Fibroblast of lung (primary cell): ENCODE measurements at regions not wholly inside any gene's neighbourhood (a gene's known extent, or its start where the extent isn't known, plus 50 kb on each side); places are given as distances from the start of the nearest gene placed in this dataset.

Experiments used
- DNase-seq, 2 donors: peaks; one replicate each; pipeline versions ENCODE4 v3.0.0 to v3.0.0-alpha.2; 2010; ENCODE audit warnings: low read depth in 2 of 2
- H2AFZ ChIP-seq: 2 replicates; pipeline ENCODE4 v1.5.1; 2012; ENCODE audit warnings: low read length, control low read depth, inconsistent platforms
- H3K27ac ChIP-seq: 2 replicates; pipeline ENCODE4 v1.5.1; 2011; ENCODE audit warnings: low read length, control low read depth; ENCODE audit not compliant: insufficient read depth
- H3K27me3 ChIP-seq: 2 replicates; pipeline ENCODE4 v1.5.1; 2011; ENCODE audit warnings: mild to moderate bottlenecking, low read length; ENCODE audit not compliant: control insufficient read depth, insufficient read depth
- H3K36me3 ChIP-seq: 2 replicates; pipeline ENCODE4 v1.5.1; 2011; ENCODE audit warnings: low read length; ENCODE audit not compliant: control insufficient read depth, insufficient read depth
- H3K4me1 ChIP-seq: 2 replicates; pipeline ENCODE4 v1.5.1; 2011; ENCODE audit warnings: low read length; ENCODE audit not compliant: control insufficient read depth, insufficient read depth; ENCODE audit errors: extremely low read depth
- H3K4me2 ChIP-seq: 2 replicates; pipeline ENCODE4 v1.5.1; 2011; ENCODE audit warnings: low read length, control low read depth; ENCODE audit not compliant: insufficient read depth; ENCODE audit errors: extremely low read depth
- H3K4me3 ChIP-seq, 4 experiments: fragments of 200-600 bp in 1 of 4; sonication (generic) in 1 of 4; replicated peaks in 1 of 4; 2 replicates each; pipeline ENCODE4 v1.5.1; 2011 to 2016; ENCODE audit warnings: low read length in 4 of 4, low read depth in 3 of 4, mild to moderate bottlenecking in 3 of 4, control low read depth in 2 of 4, inconsistent platforms in 1 of 4, mixed read lengths in 1 of 4; ENCODE audit not compliant: insufficient read depth in 1 of 4; ENCODE audit errors: control extremely low read depth in 1 of 4
- H3K79me2 ChIP-seq: 2 replicates; pipeline ENCODE4 v1.5.1; 2012; ENCODE audit warnings: mild to moderate bottlenecking, low read length, inconsistent platforms; ENCODE audit not compliant: control insufficient read depth, insufficient read depth
- H3K9ac ChIP-seq: 2 replicates; pipeline ENCODE4 v1.5.1; 2011; ENCODE audit warnings: mild to moderate bottlenecking, low read length, control low read depth; ENCODE audit not compliant: insufficient read depth
- H3K9me3 ChIP-seq: 2 replicates; pipeline ENCODE4 v1.5.1; 2012; ENCODE audit warnings: low read depth, low read length; ENCODE audit not compliant: control insufficient read depth, insufficient read depth
- H4K20me1 ChIP-seq: 2 replicates; pipeline ENCODE4 v1.5.1; 2011; ENCODE audit warnings: low read length; ENCODE audit not compliant: control insufficient read depth, insufficient read depth; ENCODE audit errors: extremely low read depth
- CTCF ChIP-seq, 2 donors: IDR thresholded peaks in 1 of 2; conservative IDR thresholded peaks in 1 of 2; 1 replicate in 1 of 2; 2 replicates in 1 of 2; pipeline ENCODE4 v1.5.1; 2011 to 2012; ENCODE audit warnings: low read length in 2 of 2, control low read depth in 1 of 2, inconsistent platforms in 1 of 2, low read depth in 1 of 2, mild to moderate bottlenecking in 1 of 2
- EZH2 ChIP-seq: IDR thresholded peaks from 2 replicates; pipeline ENCODE4 v1.5.1; 2012; ENCODE audit warnings: low read length, control low read depth, mild to moderate bottlenecking; ENCODE audit errors: missing control alignments

GRCh38 chr6:62344850-62345249 is 58.8 kb upstream of the KHDRBS2 start:
- Histone ChIP-seq H3K4me2 (no peak overlapping the region), H3K9me3 (no peaks in the 10 kb centered on the region), H4K20me1 (no peaks in the 10 kb centered on the region), H3K79me2 (no peaks in the 10 kb centered on the region), H3K27me3 (no peaks in the 10 kb centered on the region), H3K4me1 (no peaks in the 10 kb centered on the region), H3K4me3 (no peak overlapping the region), H3K9ac (no peak overlapping the region), H3K27ac (no peak overlapping the region), H3K36me3 (no peaks in the 10 kb centered on the region), H2AFZ (no peak overlapping the region)
- TF ChIP-seq EZH2, result no peak
- TF ChIP-seq CTCF (conservative IDR thresholded peaks at IDR 0.05 in 1 of 2, IDR thresholded peaks at IDR 0.05 in 1 of 2; ENCODE audit: low read depth in 1 of 2, low read length in 2 of 2), result no peak
- DNase-seq, result no peak

- no peaks in the 10 kb centered on the region for H3K27me3 ChIP-seq
- no peaks in the 10 kb centered on the region for H3K4me1 ChIP-seq
- H3K9ac ChIP-seq, result no peak overlapping the region
- TF ChIP-seq EZH2 (no peak), CTCF (conservative IDR thresholded peaks at IDR 0.05 in 1 of 2, IDR thresholded peaks at IDR 0.05 in 1 of 2; ENCODE audit: low read depth in 1 of 2, low read length in 2 of 2) (no peak)
- no peak overlapping the region for H3K27ac ChIP-seq
- no peak for DNase-seq
- no peak overlapping the region for H3K4me2 ChIP-seq
- H3K36me3 ChIP-seq, result no peaks in the 10 kb centered on the region
- no peaks in the 10 kb centered on the region for H3K9me3 ChIP-seq
- H4K20me1 ChIP-seq, result no peaks in the 10 kb centered on the region
- no peak overlapping the region for H2AFZ ChIP-seq
- no peak overlapping the region for H3K4me3 ChIP-seq
- H3K79me2 ChIP-seq, result no peaks in the 10 kb centered on the region
Observed at GRCh38 chr6:62338477-62338876, 52.5 kb upstream of the KHDRBS2 start.
